ENCODE measurements at regions not wholly inside any gene's neighbourhood (a gene's known extent, or its start where the extent isn't known, plus 50 kb on each side); places are given as distances from the start of the nearest gene placed in this dataset.

DNA sequence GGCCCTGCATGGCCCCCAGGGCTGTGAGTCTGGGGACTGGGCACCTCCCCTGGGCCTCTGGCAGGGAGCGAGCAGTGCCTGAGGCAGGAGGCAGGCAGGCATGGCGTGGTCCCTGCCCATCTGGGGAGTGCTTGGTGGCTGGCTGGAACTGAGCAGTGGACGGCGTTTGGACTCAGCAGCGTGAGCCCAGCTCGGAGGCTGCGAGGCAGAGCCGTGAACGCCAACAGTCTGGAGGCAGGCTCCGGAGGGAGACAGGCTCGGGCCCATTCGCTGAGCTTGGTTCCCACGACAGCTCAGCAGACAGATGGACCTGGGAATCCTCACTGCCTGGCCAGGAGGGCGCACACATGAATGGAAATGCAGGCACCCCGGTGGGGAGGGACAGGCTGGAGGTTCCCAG, 160.7 kb upstream of the POU3F1 start:
- TF ChIP-seq POLR2A (IDR thresholded peaks at IDR 0.05) (no peak), CTCF (IDR thresholded peaks at IDR 0.05) (no peak), POLR2AphosphoS5 (IDR thresholded peaks at IDR 0.05; ENCODE audit: insufficient read depth in 1 of 2, low read depth in 1 of 2) (no peak)

Data from vagina (tissue), 2 donors.